ENCODE measurements at regions not wholly inside any gene's neighbourhood (a gene's known extent, or its start where the extent isn't known, plus 50 kb on each side); places are given as distances from the start of the nearest gene placed in this dataset.

- no peaks in the 10 kb centered on the region for H4K20me1 ChIP-seq
- H3K9me3 ChIP-seq (replicated peaks in 1 of 11) = no peaks in the 10 kb centered on the region
- H3K27me3 ChIP-seq = peaks cover 0 to 25% (median 13%) of the 10 kb centered on the region in 11 experiments; a peak in 9 of 22 replicates
- no peak overlapping the region for H3K27ac ChIP-seq
- no peaks in the 10 kb centered on the region for H3K4me1 ChIP-seq
- H3K36me3 ChIP-seq = no peaks in the 10 kb centered on the region
- no peak for TF ChIP-seq Cebpa-rat (IDR thresholded peaks at IDR 0.05)
- H3K4me3 ChIP-seq = no peak overlapping the region
- no peak overlapping the region for H3K9ac ChIP-seq
- H3K4me2 ChIP-seq = no peak overlapping the region
These were observed 77.5 kb upstream of the CISTR start for GRCh38 chr12:53829130-53829819.

- H3K4me2 ChIP-seq = no peak overlapping the region
- no peaks in the 10 kb centered on the region for H4K20me1 ChIP-seq
- H3K4me3 ChIP-seq = no peak overlapping the region
- no peak for TF ChIP-seq Cebpa-rat (IDR thresholded peaks at IDR 0.05)
- H3K36me3 ChIP-seq = no peaks in the 10 kb centered on the region
- H3K4me1 ChIP-seq = no peaks in the 10 kb centered on the region
- H3K9me3 ChIP-seq (replicated peaks in 1 of 11) = no peaks in the 10 kb centered on the region
- no peak overlapping the region for H3K9ac ChIP-seq
- no peak overlapping the region for H3K27ac ChIP-seq
- peaks cover 0 to 22% (median 12%) of the 10 kb centered on the region in 11 experiments; a peak in 9 of 22 replicates for H3K27me3 ChIP-seq
These were observed 78.9 kb upstream of the CISTR start for GRCh38 chr12:53830631-53831030.

- TF ChIP-seq Cebpa-rat (IDR thresholded peaks at IDR 0.05) = no peak
These were observed 84.4 kb upstream of the CISTR start for GRCh38 chr12:53836119-53836655.

GRCh38 chr12:53838978-53839377, 87.2 kb upstream of the CISTR start:
- H4K20me1 ChIP-seq = no peaks in the 10 kb centered on the region; a peak in 1 of 22 replicates
- no peaks in the 10 kb centered on the region for H3K36me3 ChIP-seq
- peaks cover 0 to 29% (median 14%) of the 10 kb centered on the region in 11 experiments; a peak in 13 of 22 replicates for H3K27me3 ChIP-seq

More at GRCh38 chr12:53836119-53836655, 84.4 kb upstream of the CISTR start:
- Histone ChIP-seq H3K4me1 (no peaks in the 10 kb centered on the region), H3K27ac (no peak overlapping the region), H3K27me3 (peaks cover 0 to 25% (median 14%) of the 10 kb centered on the region in 11 experiments; a peak in 9 of 22 replicates), H3K9ac (no peak overlapping the region), H3K4me3 (no peak overlapping the region), H3K36me3 (no peaks in the 10 kb centered on the region), H3K9me3 (replicated peaks in 1 of 11) (no peaks in the 10 kb centered on the region), H3K4me2 (no peak overlapping the region), H4K20me1 (no peaks in the 10 kb centered on the region; a peak in 1 of 22 replicates)

GRCh38 chr12:53840316-53840715, 88.5 kb upstream of the CISTR start:
- H3K27me3 ChIP-seq = peaks cover 0 to 25% (median 16%) of the 10 kb centered on the region in 11 experiments; a peak in 13 of 22 replicates
- H3K9ac ChIP-seq = no peak overlapping the region
- no peaks in the 10 kb centered on the region; a peak in 1 of 22 replicates for H4K20me1 ChIP-seq
- H3K4me2 ChIP-seq = no peak overlapping the region
- H3K4me1 ChIP-seq = no peaks in the 10 kb centered on the region
- H3K9me3 ChIP-seq (replicated peaks in 1 of 11) = no peaks in the 10 kb centered on the region
- H3K36me3 ChIP-seq = no peaks in the 10 kb centered on the region
- TF ChIP-seq Cebpa-rat (IDR thresholded peaks at IDR 0.05) = no peak
- no peak overlapping the region for H3K27ac ChIP-seq
- H3K4me3 ChIP-seq = no peak overlapping the region

More at GRCh38 chr12:53838978-53839377, 87.2 kb upstream of the CISTR start:
- no peak overlapping the region for H3K4me2 ChIP-seq
- no peak for TF ChIP-seq Cebpa-rat (IDR thresholded peaks at IDR 0.05)
- no peak overlapping the region for H3K27ac ChIP-seq
- no peak overlapping the region for H3K9ac ChIP-seq
- no peaks in the 10 kb centered on the region for H3K9me3 ChIP-seq (replicated peaks in 1 of 11)
- H3K4me3 ChIP-seq = no peak overlapping the region
- no peaks in the 10 kb centered on the region for H3K4me1 ChIP-seq

GRCh38 chr12:53842686-53843085, 90.9 kb upstream of the CISTR start:
- no peak overlapping the region for H3K9ac ChIP-seq
- H3K27me3 ChIP-seq = peaks cover 0 to 31% (median 16%) of the 10 kb centered on the region in 11 experiments; a peak in 14 of 22 replicates
- no peaks in the 10 kb centered on the region for H3K36me3 ChIP-seq
- H3K27ac ChIP-seq = no peak overlapping the region
- H3K4me3 ChIP-seq = no peak overlapping the region
- no peak overlapping the region for H3K4me2 ChIP-seq
- no peaks in the 10 kb centered on the region for H3K4me1 ChIP-seq
- H4K20me1 ChIP-seq = no peaks in the 10 kb centered on the region
- H3K9me3 ChIP-seq (replicated peaks in 1 of 11) = no peaks in the 10 kb centered on the region
- no peak for TF ChIP-seq Cebpa-rat (IDR thresholded peaks at IDR 0.05)

GRCh38 chr12:53843545-53843944, 91.8 kb upstream of the CISTR start:
- H3K4me2 ChIP-seq = no peak overlapping the region
- H3K4me1 ChIP-seq = no peaks in the 10 kb centered on the region
- no peak overlapping the region for H3K4me3 ChIP-seq
- H3K27me3 ChIP-seq = peaks cover 0 to 31% (median 16%) of the 10 kb centered on the region in 11 experiments; a peak in 14 of 22 replicates
- H3K9ac ChIP-seq = no peak overlapping the region
- no peaks in the 10 kb centered on the region for H3K9me3 ChIP-seq (replicated peaks in 1 of 11)
- H3K36me3 ChIP-seq = no peaks in the 10 kb centered on the region
- H4K20me1 ChIP-seq = no peaks in the 10 kb centered on the region
- no peak overlapping the region for H3K27ac ChIP-seq
- no peak for TF ChIP-seq Cebpa-rat (IDR thresholded peaks at IDR 0.05)

- no peak overlapping the region for H3K27ac ChIP-seq
- no peaks in the 10 kb centered on the region for H3K36me3 ChIP-seq
- peaks cover 0 to 31% (median 16%) of the 10 kb centered on the region in 11 experiments; a peak in 14 of 22 replicates for H3K27me3 ChIP-seq
- H3K9ac ChIP-seq = no peak overlapping the region
- no peaks in the 10 kb centered on the region for H3K9me3 ChIP-seq (replicated peaks in 1 of 11)
- no peak overlapping the region for H3K4me3 ChIP-seq
- no peaks in the 10 kb centered on the region for H4K20me1 ChIP-seq
- no peak overlapping the region for H3K4me2 ChIP-seq
- no peaks in the 10 kb centered on the region for H3K4me1 ChIP-seq
- no peak for TF ChIP-seq Cebpa-rat (IDR thresholded peaks at IDR 0.05)
These were observed 93.4 kb upstream of the HOXC13 start for GRCh38 chr12:53844994-53845844.

GRCh38 chr12:53845932-53846331, 92.7 kb upstream of the HOXC13 start:
- Histone ChIP-seq H3K4me1 (no peaks in the 10 kb centered on the region), H3K9ac (no peak overlapping the region), H3K27me3 (peaks cover 0 to 31% (median 16%) of the 10 kb centered on the region in 11 experiments; a peak in 14 of 22 replicates), H3K9me3 (replicated peaks in 1 of 11) (no peaks in the 10 kb centered on the region), H3K27ac (no peak overlapping the region), H3K36me3 (no peaks in the 10 kb centered on the region), H3K4me3 (no peak overlapping the region), H3K4me2 (no peak overlapping the region), H4K20me1 (no peaks in the 10 kb centered on the region)
- no peak for TF ChIP-seq Cebpa-rat (IDR thresholded peaks at IDR 0.05)
